ENCODE measurements at regions not wholly inside any gene's neighbourhood (a gene's known extent, or its start where the extent isn't known, plus 50 kb on each side); places are given as distances from the start of the nearest gene placed in this dataset.

DNA sequence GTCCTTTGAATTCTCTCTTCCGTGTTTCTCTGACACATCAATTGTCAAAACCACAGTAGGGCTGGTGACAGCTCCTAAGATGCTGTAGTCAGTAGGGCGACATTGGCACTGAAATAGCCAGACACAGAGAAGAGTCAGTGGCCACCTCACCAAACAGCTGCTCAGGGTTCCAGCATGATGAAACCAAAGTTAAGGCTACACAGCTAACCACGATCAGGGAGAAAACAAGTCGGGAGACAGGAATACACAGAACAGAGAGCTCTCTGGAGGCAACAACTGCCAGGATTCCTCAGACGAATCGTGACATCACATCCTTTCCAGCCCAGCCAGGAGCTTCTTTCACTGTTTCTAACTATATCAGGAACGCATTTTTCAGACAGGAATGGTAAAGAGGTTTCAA lies 922.2 kb downstream of the SORCS1 start:
- no peak overlapping the region for H3K4me3 ChIP-seq (replicated peaks in 1 of 3; ENCODE audit: insufficient read depth in 1 of 3, low read depth in 1 of 3, low read length in 3 of 3)
- intact Hi-C loops (cut with micrococcal nuclease) (no loop called here), dilution Hi-C loops (cut with MboI; ENCODE audit: extremely low pct_ligation_motif_present, low sequenced_read_pairs) (no loop called here)
- no peak for TF ChIP-seq CTCF (IDR thresholded peaks at IDR 0.05; ENCODE audit: extremely low read depth in 1 of 2, insufficient read depth in 1 of 2, low read depth in 1 of 2, low read length in 2 of 2)
- no peak for TF ChIP-seq MYC (IDR thresholded peaks at IDR 0.05; ENCODE audit: low read depth, low read length)
- TF ChIP-seq EZH2 (IDR thresholded peaks at IDR 0.05; ENCODE audit: borderline replicate concordance, low read depth, low read length, severe bottlenecking): no peak
- TF ChIP-seq, protein P1, sequence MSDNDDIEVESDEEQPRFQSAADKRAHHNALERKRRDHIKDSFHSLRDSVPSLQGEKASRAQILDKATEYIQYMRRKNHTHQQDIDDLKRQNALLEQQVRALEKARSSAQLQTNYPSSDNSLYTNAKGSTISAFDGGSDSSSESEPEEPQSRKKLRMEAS (IDR thresholded peaks at IDR 0.05; ENCODE audit: insufficient read depth, insufficient read length): no peak
- TF ChIP-seq GATA2 (IDR thresholded peaks at IDR 0.05; ENCODE audit: insufficient read depth, insufficient read length, low read depth, low read length): no peak
- TF ChIP-seq POLR2AphosphoS5 (IDR thresholded peaks at IDR 0.05; ENCODE audit: insufficient read depth, low read depth, low read length): no peak
- FAIRE-seq (no peak), DNase-seq (ENCODE audit: low read depth, low spot score) (no peak)
- H3K36me3 ChIP-seq (ENCODE audit: control insufficient read depth in 2 of 2, extremely low read depth in 1 of 2, insufficient read depth in 2 of 2, low read length in 2 of 2): no peaks in the 10 kb centered on the region
- H3K4me2 ChIP-seq (ENCODE audit: insufficient read depth, low read length): no peak overlapping the region
- BruUV-seq (replicated peaks): no TSS peak
- POLR2A ChIA-PET: no interaction called here
- H3K79me2 ChIP-seq (ENCODE audit: control insufficient read depth, insufficient read depth, low read length): no peaks in the 10 kb centered on the region
- H4K20me1 ChIP-seq (replicated peaks; ENCODE audit: control insufficient read depth, extremely low read depth, insufficient read depth, low read length): no peaks in the 10 kb centered on the region
- H3K27me3 ChIP-seq (ENCODE audit: control insufficient read depth in 2 of 2, insufficient read depth in 2 of 2, low read length in 2 of 2): no peaks in the 10 kb centered on the region
- CTCF ChIA-PET: no interaction called here
- H3K9me1 ChIP-seq (replicated peaks; ENCODE audit: control insufficient read depth, extremely low read depth, insufficient read depth, low read length): no peaks in the 10 kb centered on the region
- no peak overlapping the region for H3K27ac ChIP-seq (ENCODE audit: insufficient read depth, low read depth, low read length)
- H3K9ac ChIP-seq (replicated peaks; ENCODE audit: extremely low read depth, insufficient read depth, low read length): no peak overlapping the region
- no peak overlapping the region for H2AFZ ChIP-seq (ENCODE audit: low read depth, low read length)
- H3K4me1 ChIP-seq (ENCODE audit: control insufficient read depth, extremely low read depth, insufficient read depth, low read length): no peaks in the 10 kb centered on the region
- H3K9me3 ChIP-seq (replicated peaks; ENCODE audit: control insufficient read depth, insufficient read depth, low read length): peaks cover 4% of the 10 kb centered on the region

DNA sequence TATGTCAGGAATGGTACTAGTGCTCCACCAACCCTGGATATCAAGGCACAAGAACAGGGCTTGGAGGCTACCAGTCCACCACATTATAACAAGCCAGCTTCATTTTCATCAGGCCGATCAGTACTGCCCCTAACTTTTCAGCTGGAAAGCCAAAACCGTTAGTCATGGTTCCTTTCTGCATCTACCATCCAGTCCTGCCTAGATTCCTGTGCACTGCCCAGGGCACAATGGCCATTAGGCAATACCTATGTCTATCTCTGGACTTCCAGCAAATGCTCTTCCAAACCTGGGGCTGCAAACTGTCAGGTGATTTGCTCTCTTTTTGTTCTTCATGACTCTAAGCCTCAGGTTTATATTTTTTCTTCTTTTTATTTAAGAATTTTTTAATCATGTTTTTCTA lies 937.7 kb downstream of the SORCS1 start:
- dilution Hi-C loops (cut with MboI; ENCODE audit: extremely low pct_ligation_motif_present, low sequenced_read_pairs) (no loop called here), intact Hi-C loops (cut with micrococcal nuclease) (no loop called here)
- H3K4me3 ChIP-seq (replicated peaks in 1 of 3; ENCODE audit: insufficient read depth in 1 of 3, low read depth in 1 of 3, low read length in 3 of 3): no peak overlapping the region
- H3K4me1 ChIP-seq (ENCODE audit: control insufficient read depth, extremely low read depth, insufficient read depth, low read length): no peaks in the 10 kb centered on the region
- no peaks in the 10 kb centered on the region for H3K79me2 ChIP-seq (ENCODE audit: control insufficient read depth, insufficient read depth, low read length)
- ChIA-PET POLR2A (no interaction called here), CTCF (no interaction called here)
- TF ChIP-seq JUN (IDR thresholded peaks at IDR 0.05; ENCODE audit: borderline replicate concordance, insufficient read depth, insufficient read length, low read depth): no peak
- TF ChIP-seq, protein P1 (IDR thresholded peaks at IDR 0.05; ENCODE audit: insufficient read depth, insufficient read length): no peak
- TF ChIP-seq GATA2 (IDR thresholded peaks at IDR 0.05; ENCODE audit: insufficient read depth, insufficient read length, low read depth, low read length): no peak
- TF ChIP-seq FOS (IDR thresholded peaks at IDR 0.05; ENCODE audit: borderline replicate concordance, insufficient read depth, low read length): no peak
- TF ChIP-seq EZH2 (IDR thresholded peaks at IDR 0.05; ENCODE audit: borderline replicate concordance, low read depth, low read length, severe bottlenecking): no peak
- TF ChIP-seq POLR2AphosphoS5 (IDR thresholded peaks at IDR 0.05; ENCODE audit: insufficient read depth, low read depth, low read length): no peak
- TF ChIP-seq CTCF (IDR thresholded peaks at IDR 0.05; ENCODE audit: extremely low read depth in 1 of 2, insufficient read depth in 1 of 2, low read depth in 1 of 2, low read length in 2 of 2): no peak
- no peak for TF ChIP-seq MYC (IDR thresholded peaks at IDR 0.05; ENCODE audit: low read depth, low read length)
- no peak for TF ChIP-seq POLR2A (IDR thresholded peaks at IDR 0.05; ENCODE audit: low read depth, low read length)
- no peaks in the 10 kb centered on the region for H3K9me1 ChIP-seq (replicated peaks; ENCODE audit: control insufficient read depth, extremely low read depth, insufficient read depth, low read length)
- no peaks in the 10 kb centered on the region for H4K20me1 ChIP-seq (replicated peaks; ENCODE audit: control insufficient read depth, extremely low read depth, insufficient read depth, low read length)
- H3K27ac ChIP-seq (ENCODE audit: insufficient read depth, low read depth, low read length): no peak overlapping the region
- BruUV-seq (replicated peaks): no TSS peak
- H3K9ac ChIP-seq (replicated peaks; ENCODE audit: extremely low read depth, insufficient read depth, low read length): no peak overlapping the region
- H2AFZ ChIP-seq (ENCODE audit: low read depth, low read length): no peak overlapping the region
- H3K36me3 ChIP-seq (ENCODE audit: control insufficient read depth in 2 of 2, extremely low read depth in 1 of 2, insufficient read depth in 2 of 2, low read length in 2 of 2): no peaks in the 10 kb centered on the region
- DNase-seq (ENCODE audit: low read depth, low spot score) (no peak), FAIRE-seq (no peak)
- no peaks in the 10 kb centered on the region for H3K27me3 ChIP-seq (ENCODE audit: control insufficient read depth in 2 of 2, insufficient read depth in 2 of 2, low read length in 2 of 2)
- H3K4me2 ChIP-seq (ENCODE audit: insufficient read depth, low read length): no peak overlapping the region
- no peaks in the 10 kb centered on the region for H3K9me3 ChIP-seq (replicated peaks; ENCODE audit: control insufficient read depth, insufficient read depth, low read length)

Data from endothelial cell of umbilical vein (primary cell).